ENCODE measurements at regions not wholly inside any gene's neighbourhood (a gene's known extent, or its start where the extent isn't known, plus 50 kb on each side); places are given as distances from the start of the nearest gene placed in this dataset.

- DNase-seq: no peak
- TF ChIP-seq CTCF (IDR thresholded peaks at IDR 0.05; ENCODE audit: low read depth, low read length): no peak
- Histone ChIP-seq H3K4me1 (peaks cover 3% of the 10 kb centered on the region; the same call in 1 of the 2 replicates), H3K4me3 (ENCODE audit: low read depth, low read length) (no peak overlapping the region), H3K9me3 (no peaks in the 10 kb centered on the region), H3K27me3 (no peaks in the 10 kb centered on the region), H3K36me3 (no peaks in the 10 kb centered on the region)
Observed at GRCh38 chr3:30103186-30103585, 503.2 kb upstream of the TGFBR2 start.

GRCh38 chr3:30107531-30107930, 498.9 kb upstream of the TGFBR2 start:
- Histone ChIP-seq H3K9me3 (no peaks in the 10 kb centered on the region), H3K4me3 (ENCODE audit: low read depth, low read length) (no peak overlapping the region), H3K36me3 (no peaks in the 10 kb centered on the region), H3K4me1 (peaks cover 8% of the 10 kb centered on the region; the same call in 1 of the 2 replicates), H3K27me3 (no peaks in the 10 kb centered on the region)
- no peak for TF ChIP-seq CTCF (IDR thresholded peaks at IDR 0.05; ENCODE audit: low read depth, low read length)
- no peak for DNase-seq

DNA sequence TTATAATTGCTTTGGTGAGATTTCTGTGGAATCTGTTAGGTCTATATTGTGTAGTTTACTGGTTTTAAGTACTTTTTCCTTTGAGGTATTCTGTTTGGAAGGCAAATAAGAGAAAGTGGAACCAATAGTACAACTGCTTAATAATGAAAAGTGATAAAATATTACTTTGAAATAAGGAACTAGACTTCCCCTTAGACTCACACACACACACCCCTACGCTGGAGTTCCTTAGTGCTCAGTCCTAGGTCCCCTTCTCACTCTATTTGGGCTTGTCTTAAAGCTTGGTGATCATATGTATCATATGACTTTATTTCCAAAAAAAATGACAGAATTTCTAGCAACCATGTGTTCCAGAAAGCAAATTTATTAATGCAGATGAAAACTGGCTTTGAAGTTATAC, 494.0 kb upstream of the TGFBR2 start:
- no peaks in the 10 kb centered on the region for H3K27me3 ChIP-seq
- no peaks in the 10 kb centered on the region for H3K36me3 ChIP-seq
- no peak for TF ChIP-seq CTCF (IDR thresholded peaks at IDR 0.05; ENCODE audit: low read depth, low read length)
- no peaks in the 10 kb centered on the region for H3K9me3 ChIP-seq
- DNase-seq: no peak
- H3K4me1 ChIP-seq: peaks cover 8% of the 10 kb centered on the region; the same call in 1 of the 2 replicates
- no peak overlapping the region for H3K4me3 ChIP-seq (ENCODE audit: low read depth, low read length)

GRCh38 chr3:30112902-30113484, 493.4 kb upstream of the TGFBR2 start:
- peak; percentile 45 for TF ChIP-seq CTCF (IDR thresholded peaks at IDR 0.05; ENCODE audit: low read depth, low read length)
- Histone ChIP-seq H3K4me1 (peaks cover 7% of the 10 kb centered on the region; the same call in 1 of the 2 replicates), H3K4me3 (ENCODE audit: low read depth, low read length) (no peak overlapping the region), H3K36me3 (no peaks in the 10 kb centered on the region), H3K9me3 (no peaks in the 10 kb centered on the region), H3K27me3 (no peaks in the 10 kb centered on the region)
- no peak for DNase-seq

DNA sequence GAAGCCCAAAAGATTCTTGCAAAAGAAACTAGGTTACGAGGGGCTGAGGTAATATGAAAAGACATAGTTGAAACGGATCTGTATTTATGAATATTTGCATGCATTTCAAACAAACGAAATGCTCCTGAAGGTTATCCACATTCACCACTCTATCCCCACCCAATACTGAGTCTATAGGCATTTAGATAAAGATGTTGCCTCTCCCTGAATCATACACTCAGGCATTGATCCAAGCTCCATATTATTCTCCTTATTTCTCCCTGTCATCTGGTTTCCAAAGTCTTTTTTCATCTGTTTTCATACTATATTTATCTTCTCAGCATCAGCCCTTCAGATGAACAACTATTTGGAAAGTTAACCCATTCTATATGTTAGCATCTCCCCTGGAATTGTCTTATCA, 492.5 kb upstream of the TGFBR2 start:
- Histone ChIP-seq H3K9me3 (no peaks in the 10 kb centered on the region), H3K4me3 (ENCODE audit: low read depth, low read length) (no peak overlapping the region), H3K36me3 (no peaks in the 10 kb centered on the region), H3K27me3 (no peaks in the 10 kb centered on the region), H3K4me1 (no peaks in the 10 kb centered on the region)
- DNase-seq: no peak
- TF ChIP-seq CTCF (IDR thresholded peaks at IDR 0.05; ENCODE audit: low read depth, low read length): no peak

GRCh38 chr3:30114918-30115317, 491.5 kb upstream of the TGFBR2 start:
- TF ChIP-seq CTCF (IDR thresholded peaks at IDR 0.05; ENCODE audit: low read depth, low read length): no peak
- no peak overlapping the region for H3K4me3 ChIP-seq (ENCODE audit: low read depth, low read length)
- no peaks in the 10 kb centered on the region for H3K36me3 ChIP-seq
- H3K9me3 ChIP-seq: no peaks in the 10 kb centered on the region
- no peaks in the 10 kb centered on the region for H3K27me3 ChIP-seq
- no peaks in the 10 kb centered on the region for H3K4me1 ChIP-seq
- DNase-seq: no peak
